ENCODE measurements at regions not wholly inside any gene's neighbourhood (a gene's known extent, or its start where the extent isn't known, plus 50 kb on each side); places are given as distances from the start of the nearest gene placed in this dataset.

DNA sequence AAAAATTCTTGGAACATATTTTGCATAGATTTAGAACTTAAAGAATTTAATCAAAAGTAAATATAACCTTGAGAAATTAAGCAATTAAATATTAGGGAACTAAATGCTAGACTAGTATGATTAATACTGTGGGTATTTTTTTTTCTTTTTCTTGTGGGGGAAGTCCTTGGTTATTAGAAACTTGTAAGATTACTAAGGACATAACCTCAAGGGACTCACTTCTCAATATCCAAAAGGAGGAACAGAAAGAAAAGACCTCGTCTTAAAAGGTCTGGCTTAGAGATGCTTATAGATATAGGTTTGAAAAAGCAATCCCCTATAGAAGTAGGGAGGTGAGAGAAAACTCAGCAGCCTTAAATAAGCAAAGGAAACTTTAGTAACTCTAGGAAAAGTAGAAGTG, 368.5 kb downstream of the INSC start:
- TF ChIP-seq REST (IDR thresholded peaks at IDR 0.05; ENCODE audit: insufficient read depth in 1 of 2, low read depth in 2 of 2, low read length in 2 of 2) (no peak), POLR2AphosphoS5 (IDR thresholded peaks at IDR 0.05; ENCODE audit: low read depth, low read length) (no peak), SIN3A (IDR thresholded peaks at IDR 0.05; ENCODE audit: borderline replicate concordance, insufficient read depth, low read length) (no peak), TAF1 (IDR thresholded peaks at IDR 0.05; ENCODE audit: borderline replicate concordance, insufficient read depth, low read length) (no peak)
